Stimulated activated naive CD8-positive, alpha-beta T cell treated with anti-CD3 and anti-CD28 coated beads, Interleukin-15, amount 100 ng/mL, for 72 hours (primary cell): ENCODE measurements at regions not wholly inside any gene's neighbourhood (a gene's known extent, or its start where the extent isn't known, plus 50 kb on each side); places are given as distances from the start of the nearest gene placed in this dataset.
A peak's percentile ranks its signal among the peaks of the same experiment; 100 is the strongest.
"Not testable (repeated sequence)": the region's sequence is repeated elsewhere in the genome, so short reads cannot be mapped to it uniquely, and the experiment has no call there.

ENCODE experiments used
- ATAC-seq: fragments of 150-1000 bp; cut with Tn5 transposase; 2 replicates; pipeline ENCODE4 v1.10.0; 2021; ENCODE audit warnings: mild to moderate bottlenecking, moderate library complexity
- DNase-seq, 2 donors: peaks; one replicate each; pipeline ENCODE4 v3.0.0; 2021 to 2022
- H3K27ac Mint-ChIP-seq, 2 donors: one replicate each; pipeline ENCODE4 v1.8.0; 2022; ENCODE audit warnings: mild to moderate bottlenecking in 2 of 2, mixed read lengths in 2 of 2, moderate library complexity in 2 of 2
- H3K27me3 Mint-ChIP-seq: one replicate; pipeline ENCODE4 v1.8.0; 2022; ENCODE audit warnings: mixed read lengths
- H3K4me1 Mint-ChIP-seq: one replicate; pipeline ENCODE4 v1.8.0; 2022; ENCODE audit warnings: mild to moderate bottlenecking, mixed read lengths
- H3K4me3 Mint-ChIP-seq, 2 donors: one replicate each; pipeline ENCODE4 v1.8.0; 2022; ENCODE audit warnings: mild to moderate bottlenecking in 2 of 2, mixed read lengths in 2 of 2, moderate library complexity in 1 of 2
- H3K9me3 Mint-ChIP-seq, 2 donors: one replicate each; pipeline ENCODE4 v1.8.0; 2022; ENCODE audit warnings: mixed read lengths in 2 of 2

GRCh38 chr3:76495216-76495615 lies 544.7 kb upstream of the ROBO2 start:
- ATAC-seq = no peak
- peaks cover 15 to 22% of the 10 kb centered on the region in 2 donors for H3K9me3 Mint-ChIP-seq
- no peaks in the 10 kb centered on the region for H3K27me3 Mint-ChIP-seq
- H3K4me1 Mint-ChIP-seq = no peaks in the 10 kb centered on the region
- no peak for DNase-seq
- H3K4me3 Mint-ChIP-seq = no peak overlapping the region
- no peak overlapping the region for H3K27ac Mint-ChIP-seq

DNA sequence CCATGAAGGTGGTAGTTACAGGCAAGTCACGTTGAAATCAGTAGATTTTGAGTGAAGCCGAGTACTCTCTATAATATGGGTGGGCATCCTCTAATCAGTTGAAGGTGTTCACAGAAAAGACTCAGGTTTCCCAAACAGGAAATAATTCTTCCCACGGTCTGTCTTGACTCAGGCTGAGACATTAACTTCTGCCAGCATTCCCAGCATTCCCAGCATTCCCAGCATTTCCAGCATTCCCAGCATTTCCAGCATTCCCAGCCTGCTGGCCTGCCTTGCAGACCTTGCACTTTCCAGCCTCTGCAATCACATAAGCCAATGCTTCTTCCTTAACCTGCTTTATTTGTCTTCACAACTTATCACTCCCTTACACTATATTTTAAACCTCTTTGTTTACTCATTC lies 542.3 kb upstream of the ROBO2 start:
- Mint-ChIP-seq H3K9me3 (peaks cover 15 to 22% of the 10 kb centered on the region in 2 donors), H3K4me3 (no peak overlapping the region), H3K27me3 (no peaks in the 10 kb centered on the region), H3K27ac (no peak overlapping the region), H3K4me1 (no peaks in the 10 kb centered on the region)
- DNase-seq = no peak
- no peak for ATAC-seq

DNA sequence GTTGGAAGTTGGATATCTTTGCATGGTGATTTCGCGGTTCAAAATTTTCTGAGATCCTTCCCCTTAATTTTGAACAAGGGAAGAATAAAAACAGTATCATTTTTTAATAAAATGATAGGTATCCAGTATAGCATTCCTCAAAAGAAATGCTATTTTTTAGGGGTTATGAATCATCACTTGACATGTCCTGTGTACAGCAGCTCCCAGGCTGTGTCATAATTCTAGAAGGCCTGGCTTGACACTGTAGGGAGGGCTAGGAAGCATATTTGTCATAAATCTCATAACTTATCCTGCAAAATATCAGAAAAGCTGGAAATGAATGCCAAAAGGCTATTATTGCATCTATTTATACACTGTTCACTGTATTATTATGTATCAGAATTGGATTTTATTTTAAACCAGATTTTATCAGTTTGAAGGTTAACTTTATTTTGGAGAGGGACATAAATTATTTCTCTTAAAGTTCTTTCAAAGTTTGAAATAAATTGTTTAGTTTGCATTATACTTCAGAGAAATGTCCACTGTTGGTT lies 539.1 kb upstream of the ROBO2 start:
- DNase-seq (no peak), ATAC-seq (no peak)
- no peaks in the 10 kb centered on the region for H3K27me3 Mint-ChIP-seq
- H3K4me1 Mint-ChIP-seq = no peaks in the 10 kb centered on the region
- peaks cover 15 to 22% of the 10 kb centered on the region in 2 donors for H3K9me3 Mint-ChIP-seq
- H3K27ac Mint-ChIP-seq = no peak overlapping the region
- no peak overlapping the region for H3K4me3 Mint-ChIP-seq

- H3K4me3 Mint-ChIP-seq = no peak overlapping the region
- DNase-seq (no peak), ATAC-seq (no peak)
- H3K27me3 Mint-ChIP-seq = no peaks in the 10 kb centered on the region
- no peak overlapping the region for H3K27ac Mint-ChIP-seq
- H3K4me1 Mint-ChIP-seq = no peaks in the 10 kb centered on the region
- peaks cover 15 to 22% of the 10 kb centered on the region in 2 donors for H3K9me3 Mint-ChIP-seq
Observed at GRCh38 chr3:76501315-76501714, 538.6 kb upstream of the ROBO2 start.

- DNase-seq = no peak
- Mint-ChIP-seq H3K4me1 (no peaks in the 10 kb centered on the region), H3K4me3 (no peak overlapping the region), H3K9me3 (peaks cover 15% of the 10 kb centered on the region in 2 donors), H3K27ac (no peak overlapping the region), H3K27me3 (no peaks in the 10 kb centered on the region)
- no peak for ATAC-seq
Observed at GRCh38 chr3:76502076-76502475, 537.8 kb upstream of the ROBO2 start.

GRCh38 chr3:76505202-76505845 lies 534.6 kb upstream of the ROBO2 start:
- H3K4me1 Mint-ChIP-seq = no peaks in the 10 kb centered on the region
- peaks cover 5 to 10% of the 10 kb centered on the region in 2 donors for H3K9me3 Mint-ChIP-seq
- ATAC-seq (no peak), DNase-seq (no peak)
- no peak overlapping the region for H3K27ac Mint-ChIP-seq
- H3K27me3 Mint-ChIP-seq = no peaks in the 10 kb centered on the region
- H3K4me3 Mint-ChIP-seq = no peak overlapping the region

DNA sequence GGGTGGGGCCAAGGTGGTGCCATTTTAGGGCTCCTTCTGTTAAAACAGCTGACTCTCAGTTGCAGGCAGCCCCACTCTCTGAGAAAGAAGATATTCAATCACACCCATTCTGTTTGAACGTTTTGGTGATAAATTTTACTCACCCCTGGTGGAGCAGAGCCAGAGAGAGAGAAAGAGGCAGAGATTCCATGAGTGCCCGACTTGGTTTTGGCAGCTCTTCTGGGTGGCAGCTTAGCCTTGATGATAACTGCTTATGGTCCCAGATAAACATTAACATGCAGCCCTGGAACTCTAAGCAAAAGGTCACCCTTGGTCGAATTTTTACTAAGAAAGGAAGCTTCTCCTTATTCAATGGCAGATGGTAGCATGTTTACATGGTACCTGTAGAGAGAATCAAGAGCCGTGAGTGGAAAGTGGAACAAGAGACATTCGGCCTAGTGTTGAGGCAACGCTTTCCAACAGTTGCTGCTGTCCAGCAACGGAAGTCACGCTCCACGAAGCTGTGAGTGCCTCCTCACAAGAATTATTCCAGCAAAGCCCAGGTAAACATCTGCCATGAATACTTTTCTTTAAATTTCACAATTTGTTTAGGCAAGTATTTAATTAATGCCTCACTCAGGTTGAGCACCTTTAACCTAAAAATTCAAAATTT lies 530.6 kb upstream of the ROBO2 start:
- DNase-seq = no peak
- no peak for ATAC-seq
- H3K9me3 Mint-ChIP-seq = peaks cover 7 to 8% of the 10 kb centered on the region in 2 donors
- H3K27me3 Mint-ChIP-seq = no peaks in the 10 kb centered on the region
- H3K27ac Mint-ChIP-seq = no peak overlapping the region
- no peaks in the 10 kb centered on the region for H3K4me1 Mint-ChIP-seq
- no peak overlapping the region for H3K4me3 Mint-ChIP-seq

- Mint-ChIP-seq H3K9me3 (peaks cover 5 to 11% of the 10 kb centered on the region in 2 donors), H3K27ac (no peak overlapping the region), H3K27me3 (no peaks in the 10 kb centered on the region)
Observed at GRCh38 chr3:76514836-76515235, 525.1 kb upstream of the ROBO2 start.

DNA sequence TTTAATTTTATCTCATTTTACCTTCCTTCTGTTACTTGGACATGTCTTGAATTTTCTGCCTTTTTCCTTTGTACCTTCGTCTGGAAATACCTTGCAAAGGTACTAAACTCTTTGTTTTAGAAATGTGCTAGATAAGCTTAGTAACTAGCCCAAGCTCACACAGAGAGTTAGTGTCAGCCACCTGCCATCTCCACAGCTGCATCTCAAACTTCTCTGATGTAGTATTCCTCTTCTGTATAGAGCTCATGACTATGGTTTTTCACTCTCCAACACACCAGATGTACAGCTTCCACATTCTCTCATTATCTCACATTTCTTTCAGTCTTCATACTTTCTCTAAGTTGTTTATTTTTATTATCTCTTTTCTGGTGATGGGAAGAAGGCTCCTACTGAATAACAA lies 516.6 kb upstream of the ROBO2 start:
- Mint-ChIP-seq H3K27ac (no peak overlapping the region), H3K9me3 (peaks cover 10 to 21% of the 10 kb centered on the region in 2 donors), H3K4me1 (no peaks in the 10 kb centered on the region), H3K4me3 (no peak overlapping the region), H3K27me3 (no peaks in the 10 kb centered on the region)
- no peak for ATAC-seq
- no peak for DNase-seq

More at GRCh38 chr3:76514836-76515235, 525.1 kb upstream of the ROBO2 start:
- DNase-seq (no peak), ATAC-seq (no peak)
- H3K4me3 Mint-ChIP-seq = no peak overlapping the region
- no peaks in the 10 kb centered on the region for H3K4me1 Mint-ChIP-seq

- DNase-seq = no peak
- no peak overlapping the region for H3K27ac Mint-ChIP-seq
- H3K9me3 Mint-ChIP-seq = peaks cover 18 to 31% of the 10 kb centered on the region in 2 donors
- H3K4me1 Mint-ChIP-seq = no peaks in the 10 kb centered on the region
- no peak for ATAC-seq
- no peak overlapping the region for H3K4me3 Mint-ChIP-seq
- no peaks in the 10 kb centered on the region for H3K27me3 Mint-ChIP-seq
Observed at GRCh38 chr3:76525726-76526125, 514.2 kb upstream of the ROBO2 start.

GRCh38 chr3:76527773-76528172 lies 512.1 kb upstream of the ROBO2 start:
- H3K9me3 Mint-ChIP-seq = peaks cover 21 to 31% of the 10 kb centered on the region in 2 donors
- no peak for DNase-seq
- no peaks in the 10 kb centered on the region for H3K27me3 Mint-ChIP-seq
- ATAC-seq = no peak
- H3K4me1 Mint-ChIP-seq = no peaks in the 10 kb centered on the region
- H3K4me3 Mint-ChIP-seq = no peak overlapping the region
- no peak overlapping the region for H3K27ac Mint-ChIP-seq

GRCh38 chr3:76532158-76532822 lies 507.6 kb upstream of the ROBO2 start:
- DNase-seq (no peak), ATAC-seq (no peak)
- H3K27ac Mint-ChIP-seq = peak overlapping the region in 1 of 2 donors; percentile 8
- no peaks in the 10 kb centered on the region for H3K27me3 Mint-ChIP-seq
- no peak overlapping the region for H3K4me3 Mint-ChIP-seq
- no peaks in the 10 kb centered on the region for H3K4me1 Mint-ChIP-seq
- peaks cover 33 to 40% of the 10 kb centered on the region in 2 donors for H3K9me3 Mint-ChIP-seq

DNA sequence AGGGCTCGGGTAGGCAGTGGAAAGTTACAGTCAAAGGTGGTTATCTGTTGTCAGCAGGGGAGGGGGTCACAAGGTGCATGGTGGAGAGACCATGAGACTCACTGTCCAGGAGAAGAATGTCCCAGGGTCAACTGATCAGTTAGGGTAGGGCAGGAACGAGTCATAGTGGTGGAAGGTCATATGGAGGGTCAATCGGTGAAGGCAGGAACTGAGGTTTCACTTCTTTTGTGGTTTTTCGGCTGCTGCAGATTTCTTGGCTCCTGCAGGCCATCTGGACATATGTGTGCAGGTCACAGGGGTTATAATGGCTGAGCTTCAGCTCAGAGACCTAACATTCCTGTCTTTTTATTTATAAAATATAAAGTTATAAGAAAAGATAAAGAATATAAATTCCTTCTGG lies 506.2 kb upstream of the ROBO2 start:
- DNase-seq, ATAC-seq, H3K27ac Mint-ChIP-seq, H3K4me3 Mint-ChIP-seq, H3K27me3 Mint-ChIP-seq, H3K4me1 Mint-ChIP-seq: not testable (repeated sequence)
- H3K9me3 Mint-ChIP-seq = peaks cover 27 to 34% of the 10 kb centered on the region in 2 donors

DNA sequence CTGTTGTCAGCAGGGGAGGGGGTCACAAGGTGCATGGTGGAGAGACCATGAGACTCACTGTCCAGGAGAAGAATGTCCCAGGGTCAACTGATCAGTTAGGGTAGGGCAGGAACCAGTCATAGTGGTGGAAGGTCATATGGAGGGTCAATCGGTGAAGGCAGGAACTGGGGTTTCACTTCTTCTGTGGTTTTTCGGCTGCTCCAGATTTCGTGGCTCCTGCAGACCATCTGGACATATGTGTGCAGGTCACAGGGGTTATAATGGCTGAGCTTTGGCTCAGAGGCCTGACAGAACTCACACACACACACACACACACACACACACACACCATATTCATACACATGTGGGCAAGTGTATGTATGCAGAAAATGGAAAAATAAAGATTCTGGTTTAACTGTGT lies 502.0 kb upstream of the ROBO2 start:
- H3K27me3 Mint-ChIP-seq, DNase-seq, H3K27ac Mint-ChIP-seq, H3K4me3 Mint-ChIP-seq, H3K4me1 Mint-ChIP-seq, ATAC-seq: not testable (repeated sequence)
- peaks cover 25 to 30% of the 10 kb centered on the region in 2 donors for H3K9me3 Mint-ChIP-seq

DNA sequence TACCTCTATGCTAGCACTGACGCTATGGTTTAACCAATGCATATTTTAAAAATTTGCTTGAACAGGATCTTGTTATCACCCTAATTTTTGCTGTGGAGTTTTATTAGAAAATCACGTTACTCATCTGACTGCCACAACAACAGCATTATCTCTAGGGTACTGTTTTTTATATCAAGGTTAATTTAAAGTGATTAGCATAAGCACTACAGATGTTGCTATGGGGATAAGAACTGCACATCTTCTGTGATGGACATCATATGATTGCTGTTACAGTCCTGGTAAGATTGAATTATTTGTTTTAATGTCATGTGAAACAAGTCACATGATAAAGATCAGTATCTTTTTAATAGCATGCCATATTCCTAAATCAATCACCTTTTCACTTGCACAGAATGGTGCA lies 492.2 kb upstream of the ROBO2 start:
- H3K27me3 Mint-ChIP-seq = no peaks in the 10 kb centered on the region
- no peak overlapping the region for H3K27ac Mint-ChIP-seq
- H3K4me3 Mint-ChIP-seq = no peak overlapping the region
- H3K4me1 Mint-ChIP-seq = no peaks in the 10 kb centered on the region
- DNase-seq = no peak
- H3K9me3 Mint-ChIP-seq = peaks cover 0 to 3% of the 10 kb centered on the region in 2 donors
- ATAC-seq = no peak
